HG02798 (cell line): ENCODE measurements at regions not wholly inside any gene's neighbourhood (a gene's known extent, or its start where the extent isn't known, plus 50 kb on each side); places are given as distances from the start of the nearest gene placed in this dataset.
A peak's percentile ranks its signal among the peaks of the same experiment; 100 is the strongest.
"Not testable (repeated sequence)": the region's sequence is repeated elsewhere in the genome, so short reads cannot be mapped to it uniquely, and the experiment has no call there.

Experiments
- ATAC-seq: cut with Tn5 transposase; IDR thresholded peaks from one replicate; pipeline ENCODE4 v1.9.1; 2021; ENCODE audit warnings: mild to moderate bottlenecking; ENCODE audit not compliant: unreplicated experiment, poor library complexity

GRCh38 chr7:49564379-49564714 lies 209.1 kb upstream of the VWC2 start:
- peak; percentile 89 for ATAC-seq

- ATAC-seq, result no peak
These were observed 195.9 kb upstream of the VWC2 start for GRCh38 chr7:49577576-49577975.

DNA sequence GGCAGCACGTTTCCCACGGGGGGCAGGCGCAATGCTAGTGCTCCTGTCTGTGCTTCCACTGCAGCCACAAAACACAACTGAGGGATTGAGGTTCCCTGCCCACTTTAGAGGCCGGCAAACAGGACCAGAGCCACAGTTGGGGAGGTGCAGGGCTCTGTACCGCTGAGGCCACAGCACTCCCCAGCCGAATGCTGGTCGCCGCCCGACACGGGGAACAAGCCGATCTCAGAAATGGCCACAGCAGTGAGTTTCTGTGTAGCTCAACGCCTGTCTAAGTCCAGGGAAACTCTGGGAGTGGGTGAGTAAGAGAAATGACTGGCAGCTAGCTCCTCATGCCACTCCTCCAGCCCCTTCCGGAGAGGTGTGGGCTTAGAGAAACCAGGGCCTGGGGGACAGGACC lies 194.0 kb upstream of the VWC2 start:
- ATAC-seq, result no peak

DNA sequence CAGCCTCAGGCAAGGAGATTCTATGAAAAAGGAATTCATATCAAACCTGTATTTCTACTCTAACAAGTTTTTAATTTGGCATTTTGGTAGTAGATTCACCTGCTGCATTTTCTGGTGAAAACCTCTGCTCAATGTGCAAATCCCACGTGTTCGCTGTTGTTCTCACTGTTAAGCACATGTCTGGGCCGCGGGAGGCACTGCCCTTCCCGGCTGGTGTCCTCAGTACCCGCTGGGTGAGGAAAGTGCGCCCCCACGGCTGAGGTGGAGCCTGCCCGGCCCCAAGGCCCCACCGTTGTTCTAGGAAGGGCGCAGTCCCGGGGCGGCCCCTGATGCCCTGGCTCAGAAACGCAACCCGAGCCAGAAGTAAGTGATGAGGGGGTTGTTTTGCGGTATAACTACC lies 193.4 kb upstream of the VWC2 start:
- no peak for ATAC-seq

GRCh38 chr7:49580761-49581160 lies 192.7 kb upstream of the VWC2 start:
- no peak for ATAC-seq

DNA sequence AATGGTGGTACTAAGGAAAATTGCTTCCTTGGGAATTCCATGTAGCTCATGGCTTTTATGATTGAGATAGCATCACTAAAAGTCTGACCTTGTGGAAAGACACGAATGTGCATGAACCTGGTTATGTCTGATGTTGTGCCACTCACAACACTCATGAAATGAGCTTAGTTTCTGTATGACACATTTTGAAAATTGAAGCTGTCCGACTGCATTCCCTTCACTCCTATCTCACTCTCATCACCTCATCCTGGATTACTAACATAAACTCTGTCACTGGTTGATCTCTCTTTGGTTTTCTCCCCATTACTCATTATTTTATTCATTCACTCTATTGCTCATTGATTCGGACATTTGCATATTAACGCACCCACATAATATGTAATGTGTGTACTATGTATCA lies 190.0 kb upstream of the VWC2 start:
- ATAC-seq, result no peak

DNA sequence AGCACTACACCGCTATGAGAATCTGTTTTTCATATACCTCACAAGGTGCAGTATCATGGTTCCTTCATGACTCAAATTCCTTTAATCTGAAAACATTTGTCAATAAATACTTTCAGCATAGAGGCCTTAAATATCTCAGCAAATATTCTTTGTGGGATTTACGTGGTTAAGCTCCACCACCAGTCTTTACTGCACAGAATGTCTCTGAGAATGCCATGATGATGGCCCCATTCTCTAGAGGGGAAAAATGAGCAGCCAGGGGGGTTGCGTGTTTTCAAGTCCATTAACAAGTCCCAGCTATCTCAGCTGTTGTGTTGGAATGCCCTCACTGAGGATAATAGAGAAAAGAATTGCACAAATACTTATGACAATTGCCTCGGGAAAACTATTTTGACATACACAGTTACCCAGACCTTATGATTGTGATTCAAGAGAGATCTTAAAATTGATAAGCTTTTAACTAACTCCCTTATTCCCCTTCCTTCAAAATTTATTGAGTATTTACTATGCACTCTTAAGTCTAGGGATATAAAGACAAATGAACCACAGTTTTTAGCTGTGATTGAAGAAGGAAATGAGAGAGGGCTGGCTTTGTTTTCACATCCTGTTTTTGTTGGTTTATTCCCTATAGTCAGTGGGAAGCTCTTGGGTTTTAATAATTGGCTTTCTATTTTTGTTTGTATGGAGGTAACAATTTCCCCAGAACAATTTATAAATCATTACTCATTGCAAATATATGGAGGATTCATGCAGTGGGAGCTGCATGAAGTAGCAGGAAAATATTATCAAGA lies 176.5 kb upstream of the VWC2 start:
- no peak for ATAC-seq

DNA sequence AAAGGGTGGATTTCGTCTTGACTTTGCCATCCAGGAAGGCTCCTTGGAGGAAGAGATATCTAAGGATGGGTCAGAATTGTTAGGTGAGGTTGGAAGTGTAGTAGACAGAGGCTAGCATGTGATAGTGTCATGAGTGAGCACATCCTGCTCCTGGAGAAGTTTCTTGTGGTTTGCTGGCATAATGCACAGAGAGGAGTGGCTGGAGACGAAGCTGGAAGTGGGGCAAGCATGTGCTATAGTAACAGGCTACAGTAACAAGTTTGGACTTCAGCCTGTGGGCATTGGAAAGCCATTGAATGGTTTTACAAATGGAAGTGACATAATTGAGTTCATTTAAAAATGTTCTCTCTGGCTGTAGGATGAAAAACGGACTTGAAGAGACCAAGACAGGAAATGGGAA lies 175.6 kb upstream of the VWC2 start:
- no peak for ATAC-seq

GRCh38 chr7:49611951-49612350 lies 161.5 kb upstream of the VWC2 start:
- no peak for ATAC-seq

DNA sequence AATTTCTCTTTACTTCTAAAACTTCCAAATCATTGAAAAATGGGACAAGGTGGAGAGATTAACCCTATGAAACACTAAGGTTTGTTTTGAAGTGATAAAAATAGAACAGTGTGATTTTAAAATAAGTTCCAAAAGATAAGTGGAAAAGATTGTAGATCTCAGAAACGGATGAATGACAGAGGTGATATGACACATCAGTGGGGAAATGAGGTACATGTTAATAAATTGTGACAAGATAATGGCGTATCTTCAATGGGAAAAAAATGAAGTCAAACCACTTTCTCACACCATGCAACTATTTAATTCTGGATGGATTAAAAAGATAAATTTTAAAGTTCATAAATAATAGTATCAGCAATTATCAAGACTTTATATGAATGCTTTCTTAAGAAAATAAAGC lies 159.7 kb upstream of the VWC2 start:
- ATAC-seq, result no peak

DNA sequence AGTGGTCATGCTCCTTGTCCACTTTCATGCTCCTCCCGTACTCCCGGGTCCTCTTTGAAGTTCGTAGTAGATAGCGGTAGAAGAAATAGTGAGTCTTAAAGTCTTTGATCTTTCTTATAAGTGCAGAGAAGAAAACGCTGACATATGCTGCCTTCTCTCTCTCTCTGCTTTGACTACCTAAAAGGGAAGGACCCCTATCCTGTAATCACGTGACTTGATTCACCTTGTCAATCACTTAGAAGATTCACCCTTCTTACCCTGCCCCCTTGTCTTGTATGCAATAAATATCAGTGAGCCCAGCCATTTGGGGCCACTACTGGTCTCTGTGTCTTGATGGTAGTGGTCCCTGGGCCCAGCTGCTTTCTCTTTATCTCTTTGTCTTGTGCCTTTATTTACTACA lies 158.5 kb upstream of the VWC2 start:
- ATAC-seq, result not testable (repeated sequence)

DNA sequence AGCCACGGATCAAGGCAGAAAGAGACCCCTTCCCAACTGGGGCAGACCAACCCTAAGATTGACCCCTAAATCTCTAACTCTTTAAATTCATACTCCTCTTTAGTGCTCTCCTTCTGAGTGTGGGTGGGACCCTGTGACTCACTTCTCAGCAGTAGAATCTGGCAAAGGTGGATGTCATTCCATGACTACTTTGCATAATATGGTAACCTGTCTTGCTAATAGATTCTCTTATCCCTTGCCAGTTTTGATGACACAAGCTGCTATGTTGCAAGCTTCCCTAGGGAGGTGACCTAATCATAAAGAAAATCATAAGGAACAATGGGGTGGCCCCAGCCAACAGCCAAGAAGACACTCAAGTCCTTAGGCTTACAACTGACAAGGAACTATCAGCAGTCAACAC lies 155.4 kb upstream of the VWC2 start:
- ATAC-seq, result no peak

GRCh38 chr7:49623943-49624342 lies 149.5 kb upstream of the VWC2 start:
- ATAC-seq, result no peak

GRCh38 chr7:49624611-49625010 lies 148.8 kb upstream of the VWC2 start:
- no peak for ATAC-seq

DNA sequence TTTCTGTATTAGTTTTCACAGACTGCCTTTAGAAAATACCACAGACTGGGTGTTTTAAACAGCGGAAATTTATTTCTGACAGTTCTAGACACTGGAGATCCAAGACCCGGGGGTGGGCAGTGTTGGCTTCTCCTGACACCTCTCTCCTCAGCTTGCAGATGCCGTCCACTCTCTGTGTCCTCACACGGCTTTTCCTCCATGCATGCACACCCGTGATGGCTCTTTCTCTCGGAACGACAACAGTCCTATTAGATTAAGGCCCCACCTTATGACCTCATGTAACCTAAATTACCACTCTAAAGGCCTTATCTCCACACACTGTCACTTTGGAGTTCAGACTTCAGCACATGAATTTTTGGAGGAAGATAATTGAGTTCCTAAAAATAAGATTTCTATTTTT lies 142.9 kb upstream of the VWC2 start:
- ATAC-seq, result no peak

DNA sequence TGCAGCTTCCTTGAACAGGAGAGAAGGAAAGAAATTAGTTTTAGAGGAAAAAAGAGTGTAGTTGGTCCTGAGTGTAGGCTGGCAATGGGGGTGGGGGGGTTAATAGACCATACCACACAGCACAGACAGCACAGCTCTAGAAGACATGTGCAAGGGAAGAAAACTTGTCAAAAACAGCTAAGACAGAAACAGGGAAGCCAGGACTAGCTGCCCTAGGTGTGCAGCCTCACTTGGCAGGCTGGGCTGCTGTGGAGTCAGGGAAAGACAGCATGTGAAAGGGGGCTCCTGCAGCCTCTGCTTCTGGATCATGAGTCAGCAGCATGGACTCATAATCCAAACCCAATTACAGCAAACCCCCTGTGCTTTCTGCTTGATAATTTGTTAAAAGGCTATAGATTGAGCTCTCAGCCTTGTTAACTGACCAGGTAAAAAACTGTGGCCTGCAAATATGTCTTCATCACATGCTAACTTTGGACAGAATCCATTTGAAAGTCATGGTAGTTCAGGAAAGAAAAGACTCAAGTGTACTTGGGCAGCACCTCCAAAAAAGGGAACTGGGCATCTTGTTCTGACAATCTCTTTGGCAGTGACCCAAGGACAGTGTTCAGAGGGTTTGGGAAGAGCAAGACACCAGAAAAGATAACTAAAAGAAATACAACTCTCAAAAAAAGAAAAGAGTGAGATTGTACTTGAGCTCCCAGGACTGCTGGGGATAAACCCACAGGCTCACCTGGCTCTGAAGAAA lies 142.2 kb upstream of the VWC2 start:
- no peak for ATAC-seq

DNA sequence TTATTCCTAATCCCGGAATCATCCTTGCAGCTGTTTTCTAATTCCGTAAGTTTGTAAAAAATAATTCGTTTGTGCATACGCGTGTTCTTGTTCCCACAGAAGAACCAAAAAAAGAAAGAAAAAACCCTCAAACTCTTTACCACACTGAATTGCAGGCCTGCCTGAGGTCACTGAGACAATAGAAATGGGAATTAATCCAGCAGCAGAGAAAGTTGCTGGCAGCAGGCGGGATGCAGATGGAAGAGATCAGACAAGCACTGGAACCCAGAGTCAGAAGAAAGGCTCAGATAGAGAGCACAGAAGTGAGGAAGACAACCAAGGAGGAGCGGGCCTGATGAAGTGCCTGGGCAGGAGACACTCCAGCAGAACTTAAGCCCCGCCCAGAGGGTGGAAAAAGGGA lies 141.5 kb upstream of the VWC2 start:
- no peak for ATAC-seq

DNA sequence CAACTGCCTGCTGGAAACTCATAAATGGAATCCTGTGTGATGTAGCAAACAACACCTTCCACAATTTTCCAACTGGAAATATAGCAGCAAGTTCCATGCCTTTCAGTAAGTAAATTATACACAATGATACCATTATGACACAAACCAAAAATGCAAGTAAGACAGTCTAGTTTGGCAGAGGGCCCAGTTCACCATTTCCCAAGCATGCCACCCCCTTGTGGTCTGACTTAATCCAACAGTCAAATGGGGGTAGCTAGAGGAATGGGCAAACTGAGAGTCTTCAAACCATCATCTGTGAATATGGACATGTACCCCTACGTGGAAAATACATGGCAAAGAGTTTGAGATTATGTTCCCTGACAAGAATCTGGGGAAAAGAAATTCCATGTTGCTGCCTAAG lies 137.6 kb upstream of the VWC2 start:
- ATAC-seq, result peak; percentile 42

GRCh38 chr7:49636400-49636799 lies 137.0 kb upstream of the VWC2 start:
- ATAC-seq, result no peak

- no peak for ATAC-seq
These were observed 135.3 kb upstream of the VWC2 start for GRCh38 chr7:49638166-49638565.

DNA sequence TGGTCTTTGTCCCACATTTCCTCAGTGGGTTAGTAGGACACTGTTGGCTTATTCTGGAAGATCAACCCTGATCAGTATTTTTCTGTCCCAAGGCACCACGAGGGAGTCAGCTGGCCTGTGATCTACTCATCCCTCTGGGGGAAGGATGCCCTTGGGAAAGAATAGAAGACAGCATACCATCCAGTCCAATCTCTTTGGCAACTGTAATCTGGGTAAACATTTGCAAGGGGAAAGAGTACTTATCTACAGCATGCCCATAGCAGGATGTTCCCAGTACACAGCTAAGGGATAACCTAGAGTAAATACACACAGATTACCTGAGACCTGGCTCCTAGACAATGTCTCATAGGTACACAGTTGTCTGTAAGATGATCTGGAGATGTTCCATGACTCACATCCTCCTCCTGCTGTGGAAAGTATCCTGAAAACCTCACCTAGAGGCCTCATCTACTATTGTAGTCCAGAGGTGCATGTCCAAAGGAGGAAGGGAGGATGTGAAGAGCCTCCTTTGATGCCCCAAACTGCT lies 134.3 kb upstream of the VWC2 start:
- no peak for ATAC-seq

- no peak for ATAC-seq
These were observed 133.6 kb upstream of the VWC2 start for GRCh38 chr7:49639808-49640207.
